Hepatocyte (in vitro differentiated cells): ENCODE measurements at regions not wholly inside any gene's neighbourhood (a gene's known extent, or its start where the extent isn't known, plus 50 kb on each side); places are given as distances from the start of the nearest gene placed in this dataset.
"Not testable (repeated sequence)": the region's sequence is repeated elsewhere in the genome, so short reads cannot be mapped to it uniquely, and the experiment has no call there.

Experiments
- DNase-seq: peaks from one replicate; pipeline ENCODE4 v3.0.0-alpha.2; 2016; ENCODE audit warnings: low spot score
- H2AFZ ChIP-seq: fragments of 200-600 bp; sonication (generic); 2 replicates; pipeline ENCODE4 v1.6.0; 2016; ENCODE audit warnings: antibody characterized with exemption, mild to moderate bottlenecking
- H3K27ac ChIP-seq: fragments of 200-600 bp; sonication (generic); 2 replicates; pipeline ENCODE4 v1.5.1; 2016; ENCODE audit warnings: mild to moderate bottlenecking
- H3K27me3 ChIP-seq: fragments of 200-600 bp; sonication (generic); 2 replicates; pipeline ENCODE4 v1.6.1; 2016
- H3K36me3 ChIP-seq: fragments of 200-600 bp; sonication (generic); replicated peaks from 2 replicates; pipeline ENCODE4 v1.5.1; 2016; ENCODE audit warnings: low read depth; ENCODE audit not compliant: insufficient read depth
- H3K4me1 ChIP-seq: fragments of 200-600 bp; sonication (generic); 2 replicates; pipeline ENCODE4 v1.5.1; 2016; ENCODE audit warnings: mild to moderate bottlenecking, moderate library complexity; ENCODE audit not compliant: insufficient read depth
- H3K4me2 ChIP-seq: fragments of 200-600 bp; sonication (generic); 2 replicates; pipeline ENCODE4 v1.6.0; 2016
- H3K4me3 ChIP-seq: fragments of 200-600 bp; sonication (generic); 2 replicates; pipeline ENCODE4 v1.5.1; 2016; ENCODE audit warnings: mild to moderate bottlenecking
- H3K79me2 ChIP-seq: fragments of 200-600 bp; sonication (generic); 2 replicates; pipeline ENCODE4 v1.6.0; 2017; ENCODE audit warnings: mild to moderate bottlenecking
- H3K9me2 ChIP-seq: fragments of 200-600 bp; sonication (generic); replicated peaks from 2 replicates; pipeline ENCODE4 v1.6.0; 2017; ENCODE audit warnings: mild to moderate bottlenecking; ENCODE audit not compliant: insufficient read depth
- H3K9me3 ChIP-seq: fragments of 200-600 bp; sonication (generic); 2 replicates; pipeline ENCODE4 v1.5.1; 2016; ENCODE audit warnings: low read depth, mild to moderate bottlenecking
- H4K20me1 ChIP-seq: fragments of 200-600 bp; sonication (generic); 2 replicates; pipeline ENCODE4 v1.6.0; 2016; ENCODE audit warnings: mild to moderate bottlenecking; ENCODE audit not compliant: insufficient read depth, poor library complexity, severe bottlenecking
- CTCF ChIP-seq: fragments of 200-600 bp; sonication (generic); IDR thresholded peaks from 2 replicates; pipeline ENCODE4 v1.5.1; 2016; ENCODE audit warnings: antibody characterized with exemption, mild to moderate bottlenecking; ENCODE audit not compliant: poor library complexity
- EZH2 ChIP-seq: fragments of 200-600 bp; sonication (generic); IDR thresholded peaks from 2 replicates; pipeline ENCODE4 v1.6.1; 2016; ENCODE audit warnings: antibody characterized with exemption, mild to moderate bottlenecking, borderline replicate concordance
- EZH2phosphoT487 ChIP-seq: fragments of 200-600 bp; sonication (generic); IDR thresholded peaks from one replicate; pipeline ENCODE4 v1.6.1; 2018; ENCODE audit warnings: antibody characterized with exemption, mild to moderate bottlenecking, low read depth, moderate library complexity; ENCODE audit not compliant: unreplicated experiment, severe bottlenecking
- WGBS: methylation state at CpG from one replicate; pipeline ENCODE4 v1.1.6; 2016; ENCODE audit warnings: low lambda C conversion rate; ENCODE audit errors: missing lambda C conversion rate; 5-methylcytosine and 5-hydroxymethylcytosine counted together

GRCh38 chr21:29433366-29434059 is 134.8 kb downstream of the BACH1 start:
- H3K4me1 ChIP-seq, result no peaks in the 10 kb centered on the region
- no peaks in the 10 kb centered on the region for H3K9me3 ChIP-seq
- no peak overlapping the region for H3K4me3 ChIP-seq
- H2AFZ ChIP-seq, result peak overlapping the region; percentile 40
- WGBS, result 43% methylated on average over 7 of the region's 7 CpGs
- DNase-seq, result peak; percentile 6
- no peak for TF ChIP-seq EZH2
- TF ChIP-seq CTCF, result no peak
- no peak for TF ChIP-seq EZH2phosphoT487
- peak overlapping the region; percentile 17 for H3K27ac ChIP-seq
- no peaks in the 10 kb centered on the region for H4K20me1 ChIP-seq
- no peaks in the 10 kb centered on the region for H3K9me2 ChIP-seq
- H3K4me2 ChIP-seq, result peak overlapping the region; percentile 32
- no peaks in the 10 kb centered on the region for H3K36me3 ChIP-seq
- H3K27me3 ChIP-seq, result no peaks in the 10 kb centered on the region
- H3K79me2 ChIP-seq, result no peaks in the 10 kb centered on the region

- DNase-seq, result no peak
- no peaks in the 10 kb centered on the region for H3K9me2 ChIP-seq
- TF ChIP-seq EZH2phosphoT487 (no peak), CTCF (no peak), EZH2 (no peak)
- peak overlapping the region; percentile 32 for H3K4me2 ChIP-seq
- H3K36me3 ChIP-seq, result no peaks in the 10 kb centered on the region
- no peaks in the 10 kb centered on the region for H4K20me1 ChIP-seq
- no peaks in the 10 kb centered on the region for H3K79me2 ChIP-seq
- H2AFZ ChIP-seq, result peak overlapping the region; percentile 40
- H3K27me3 ChIP-seq, result no peaks in the 10 kb centered on the region
- no peaks in the 10 kb centered on the region for H3K4me1 ChIP-seq
- H3K9me3 ChIP-seq, result no peaks in the 10 kb centered on the region
- no peak overlapping the region for H3K27ac ChIP-seq
- WGBS, result 72% methylated on average over 7 of the region's 7 CpGs
- H3K4me3 ChIP-seq, result no peak overlapping the region
Measured at GRCh38 chr21:29434081-29434480, 135.4 kb downstream of the BACH1 start.

- 96% methylated on average over 2 of the region's 2 CpGs for WGBS
Measured at GRCh38 chr21:29434982-29435381, 136.3 kb downstream of the BACH1 start.

GRCh38 chr21:29436143-29436542 is 137.4 kb downstream of the BACH1 start:
- Histone ChIP-seq H4K20me1 (no peaks in the 10 kb centered on the region), H3K36me3 (no peaks in the 10 kb centered on the region), H3K9me3 (no peaks in the 10 kb centered on the region), H2AFZ (no peak overlapping the region), H3K4me3 (no peak overlapping the region), H3K4me1 (no peaks in the 10 kb centered on the region), H3K9me2 (no peaks in the 10 kb centered on the region), H3K79me2 (no peaks in the 10 kb centered on the region), H3K27me3 (no peaks in the 10 kb centered on the region), H3K27ac (no peak overlapping the region), H3K4me2 (no peak overlapping the region)
- 85% methylated on average over 5 of the region's 5 CpGs for WGBS
- no peak for DNase-seq
- TF ChIP-seq EZH2phosphoT487 (no peak), CTCF (no peak), EZH2 (no peak)

More at GRCh38 chr21:29434982-29435381, 136.3 kb downstream of the BACH1 start:
- not testable (repeated sequence) for H3K79me2 ChIP-seq, H3K4me2 ChIP-seq, H3K27ac ChIP-seq, H3K4me1 ChIP-seq, H3K9me2 ChIP-seq, H2AFZ ChIP-seq, H3K27me3 ChIP-seq, H3K36me3 ChIP-seq, H3K9me3 ChIP-seq, H3K4me3 ChIP-seq, H4K20me1 ChIP-seq, DNase-seq
